ENCODE measurements at regions not wholly inside any gene's neighbourhood (a gene's known extent, or its start where the extent isn't known, plus 50 kb on each side); places are given as distances from the start of the nearest gene placed in this dataset.

DNA sequence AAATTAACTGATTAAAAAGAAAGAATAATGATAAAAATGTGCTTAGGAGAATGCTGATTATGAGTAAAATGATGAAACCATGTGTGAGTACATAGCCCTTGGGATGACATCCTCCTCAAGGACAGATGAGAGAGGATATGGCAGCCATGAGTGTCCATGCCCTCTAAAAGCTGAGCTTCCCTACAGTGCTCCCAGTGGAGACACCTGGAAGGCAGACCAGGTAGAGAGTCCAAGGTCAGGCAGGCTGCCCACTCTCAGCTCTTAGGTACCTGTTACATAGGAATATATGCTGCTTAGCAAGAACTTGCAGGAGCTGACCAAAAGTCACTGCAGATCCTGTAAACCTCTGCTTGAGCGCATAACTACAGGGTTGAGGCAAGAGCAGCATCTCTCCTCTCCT lies 169.7 kb upstream of the TMEM229A start:
- TF ChIP-seq EZH2 (IDR thresholded peaks at IDR 0.05; ENCODE audit: borderline replicate concordance, low read depth, low read length) (no peak), EP300 (IDR thresholded peaks at IDR 0.05; ENCODE audit: low read length) (no peak)

All from K562 (cell line).